ENCODE measurements at regions not wholly inside any gene's neighbourhood (a gene's known extent, or its start where the extent isn't known, plus 50 kb on each side); places are given as distances from the start of the nearest gene placed in this dataset.

- intact Hi-C loops (cut with micrococcal nuclease) = no loop called here
Measured at GRCh38 chr10:111338805-111339204, 262.0 kb downstream of the ADRA2A start.

GRCh38 chr10:111344804-111345203, 268.0 kb downstream of the ADRA2A start:
- intact Hi-C loops (cut with micrococcal nuclease) = no loop called here

GRCh38 chr10:111347386-111348013, 270.7 kb downstream of the ADRA2A start:
- intact Hi-C loops (cut with micrococcal nuclease) = no loop called here

GRCh38 chr10:111348076-111348475, 271.2 kb downstream of the ADRA2A start:
- intact Hi-C loops (cut with micrococcal nuclease) = no loop called here

- intact Hi-C loops (cut with micrococcal nuclease) = no loop called here
Measured at GRCh38 chr10:111354859-111355258, 278.0 kb downstream of the ADRA2A start.

GRCh38 chr10:111356571-111356970, 279.7 kb downstream of the ADRA2A start:
- intact Hi-C loops (cut with micrococcal nuclease) = no loop called here

- intact Hi-C loops (cut with micrococcal nuclease) = no loop called here
Measured at GRCh38 chr10:111357859-111358258, 281.0 kb downstream of the ADRA2A start.

- intact Hi-C loops (cut with micrococcal nuclease) = no loop called here
Measured at GRCh38 chr10:111360260-111360925, 283.6 kb downstream of the ADRA2A start.

- intact Hi-C loops (cut with micrococcal nuclease) = no loop called here
Measured at GRCh38 chr10:111367531-111367930, 290.7 kb downstream of the ADRA2A start.

- intact Hi-C loops (cut with micrococcal nuclease) = no loop called here
Measured at GRCh38 chr10:111370101-111370500, 293.3 kb downstream of the ADRA2A start.

- intact Hi-C loops (cut with micrococcal nuclease) = no loop called here
Measured at GRCh38 chr10:111373696-111374095, 296.9 kb downstream of the ADRA2A start.

- intact Hi-C loops (cut with micrococcal nuclease) = no loop called here
Measured at GRCh38 chr10:111379534-111380187, 302.8 kb downstream of the ADRA2A start.

GRCh38 chr10:111384556-111384955, 307.7 kb downstream of the ADRA2A start:
- intact Hi-C loops (cut with micrococcal nuclease) = no loop called here

- intact Hi-C loops (cut with micrococcal nuclease) = no loop called here
Measured at GRCh38 chr10:111390813-111391563, 314.2 kb downstream of the ADRA2A start.

- intact Hi-C loops (cut with micrococcal nuclease) = no loop called here
Measured at GRCh38 chr10:111392159-111392558, 315.3 kb downstream of the ADRA2A start.

GRCh38 chr10:111392910-111393309, 316.1 kb downstream of the ADRA2A start:
- intact Hi-C loops (cut with micrococcal nuclease) = no loop called here

- intact Hi-C loops (cut with micrococcal nuclease) = no loop called here
Measured at GRCh38 chr10:111410740-111411139, 333.9 kb downstream of the ADRA2A start.

GRCh38 chr10:111425459-111425858, 348.6 kb downstream of the ADRA2A start:
- intact Hi-C loops (cut with micrococcal nuclease) = no loop called here

- intact Hi-C loops (cut with micrococcal nuclease) = no loop called here
Measured at GRCh38 chr10:111429288-111430028, 352.6 kb downstream of the ADRA2A start.

- intact Hi-C loops (cut with micrococcal nuclease) = no loop called here
Measured at GRCh38 chr10:111430070-111430469, 353.2 kb downstream of the ADRA2A start.

- intact Hi-C loops (cut with micrococcal nuclease) = no loop called here
Measured at GRCh38 chr10:111432588-111432987, 355.8 kb downstream of the ADRA2A start.
